ENCODE measurements at regions not wholly inside any gene's neighbourhood (a gene's known extent, or its start where the extent isn't known, plus 50 kb on each side); places are given as distances from the start of the nearest gene placed in this dataset.

- no peak for TF ChIP-seq POLR2AphosphoS5 (IDR thresholded peaks at IDR 0.05; ENCODE audit: low read depth, low read length)
- TF ChIP-seq REST (IDR thresholded peaks at IDR 0.05; ENCODE audit: insufficient read depth in 1 of 2, low read depth in 2 of 2, low read length in 2 of 2), result no peak
- TF ChIP-seq TAF1 (IDR thresholded peaks at IDR 0.05; ENCODE audit: borderline replicate concordance, insufficient read depth, low read length), result no peak
- no peak for TF ChIP-seq SIN3A (IDR thresholded peaks at IDR 0.05; ENCODE audit: borderline replicate concordance, insufficient read depth, low read length)
- TF ChIP-seq FOXP2 (optimal IDR thresholded peaks at IDR 0.05; ENCODE audit: borderline replicate concordance, extremely low read depth, extremely low read length, insufficient read depth), result no peak
Measured at GRCh38 chr6:71822625-71823024, 63.7 kb upstream of the RIMS1 start.

Data from PFSK-1 (cell line).